ENCODE measurements at regions not wholly inside any gene's neighbourhood (a gene's known extent, or its start where the extent isn't known, plus 50 kb on each side); places are given as distances from the start of the nearest gene placed in this dataset.
"Not testable (repeated sequence)": the region's sequence is repeated elsewhere in the genome, so short reads cannot be mapped to it uniquely, and the experiment has no call there.

DNA sequence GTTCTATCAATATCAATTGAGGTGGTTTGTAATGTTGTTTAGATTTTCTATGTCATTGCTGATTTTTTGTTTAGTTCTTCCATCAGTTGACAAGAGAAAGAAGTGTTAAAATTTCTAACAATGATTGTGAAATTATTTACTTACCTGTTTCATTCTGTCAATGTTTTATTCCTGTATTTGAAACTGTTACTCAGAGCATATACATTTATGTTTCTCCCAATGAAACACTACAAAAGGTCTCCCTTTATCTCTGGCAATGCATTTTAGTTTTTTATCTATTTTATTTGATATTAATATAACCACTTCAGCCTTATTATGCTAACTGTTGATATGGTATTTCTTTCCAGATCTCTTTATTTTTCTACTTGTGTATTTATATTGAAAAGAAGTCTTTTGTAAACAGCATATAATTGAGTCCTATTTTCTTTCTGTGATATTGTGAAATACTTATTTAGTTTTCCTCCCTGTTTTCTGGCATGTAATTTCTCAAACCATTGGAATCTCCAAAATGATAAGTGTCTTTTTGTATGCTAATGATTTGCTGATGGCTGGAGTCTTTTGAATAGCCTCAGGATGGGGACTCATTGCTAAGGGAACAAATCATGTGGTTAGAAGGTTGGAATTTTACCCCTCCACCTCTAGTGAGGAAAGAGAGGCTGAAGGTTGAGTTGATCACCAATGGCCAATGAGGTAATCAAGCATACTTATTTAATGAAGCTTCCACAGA lies 122.0 kb downstream of the ADSS2 start:
- TF ChIP-seq, protein P1, sequence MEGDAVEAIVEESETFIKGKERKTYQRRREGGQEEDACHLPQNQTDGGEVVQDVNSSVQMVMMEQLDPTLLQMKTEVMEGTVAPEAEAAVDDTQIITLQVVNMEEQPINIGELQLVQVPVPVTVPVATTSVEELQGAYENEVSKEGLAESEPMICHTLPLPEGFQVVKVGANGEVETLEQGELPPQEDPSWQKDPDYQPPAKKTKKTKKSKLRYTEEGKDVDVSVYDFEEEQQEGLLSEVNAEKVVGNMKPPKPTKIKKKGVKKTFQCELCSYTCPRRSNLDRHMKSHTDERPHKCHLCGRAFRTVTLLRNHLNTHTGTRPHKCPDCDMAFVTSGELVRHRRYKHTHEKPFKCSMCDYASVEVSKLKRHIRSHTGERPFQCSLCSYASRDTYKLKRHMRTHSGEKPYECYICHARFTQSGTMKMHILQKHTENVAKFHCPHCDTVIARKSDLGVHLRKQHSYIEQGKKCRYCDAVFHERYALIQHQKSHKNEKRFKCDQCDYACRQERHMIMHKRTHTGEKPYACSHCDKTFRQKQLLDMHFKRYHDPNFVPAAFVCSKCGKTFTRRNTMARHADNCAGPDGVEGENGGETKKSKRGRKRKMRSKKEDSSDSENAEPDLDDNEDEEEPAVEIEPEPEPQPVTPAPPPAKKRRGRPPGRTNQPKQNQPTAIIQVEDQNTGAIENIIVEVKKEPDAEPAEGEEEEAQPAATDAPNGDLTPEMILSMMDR (conservative IDR thresholded peaks at IDR 0.05; ENCODE audit: control insufficient read depth, insufficient read depth, low read depth, low read length), result no peak
- DNase-seq (ENCODE audit: low read depth), result no peak
- no peak overlapping the region for H3K4me3 ChIP-seq (ENCODE audit: control insufficient read depth, low read depth, low read length)

- TF ChIP-seq, protein P1 (conservative IDR thresholded peaks at IDR 0.05; ENCODE audit: control insufficient read depth, insufficient read depth, low read depth, low read length), result no peak
- no peak overlapping the region for H3K4me3 ChIP-seq (ENCODE audit: control insufficient read depth, low read depth, low read length)
- no peak for DNase-seq (ENCODE audit: low read depth)
These were observed 121.4 kb downstream of the ADSS2 start for GRCh38 chr1:244330318-244330625.

GRCh38 chr1:244332761-244333160 lies 118.9 kb downstream of the ADSS2 start:
- not testable (repeated sequence) for H3K4me3 ChIP-seq (ENCODE audit: control insufficient read depth, low read depth, low read length); DNase-seq (ENCODE audit: low read depth)

DNA sequence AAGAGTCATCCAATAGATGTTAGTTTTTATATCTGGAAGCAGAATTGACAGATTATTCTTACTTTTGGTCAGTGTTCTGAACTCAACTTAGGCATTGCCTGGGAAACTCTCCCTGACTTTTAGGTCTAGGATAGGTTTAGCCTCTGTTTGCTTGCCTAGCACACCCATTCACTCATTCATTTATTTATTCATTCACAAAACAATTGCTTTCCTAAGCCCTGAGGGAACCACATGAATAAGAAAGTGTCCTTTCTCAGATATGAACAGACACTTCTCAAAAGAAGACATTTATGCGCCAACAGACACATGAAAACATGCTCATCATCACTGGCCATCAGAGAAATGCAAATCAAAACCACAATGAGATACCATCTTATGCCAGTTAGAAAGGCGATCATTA lies 117.4 kb downstream of the ADSS2 start:
- not testable (repeated sequence) for DNase-seq (ENCODE audit: low read depth); H3K4me3 ChIP-seq (ENCODE audit: control insufficient read depth, low read depth, low read length)

- H3K4me3 ChIP-seq (ENCODE audit: control insufficient read depth, low read depth, low read length); DNase-seq (ENCODE audit: low read depth): not testable (repeated sequence)
These were observed 116.9 kb downstream of the ADSS2 start for GRCh38 chr1:244334842-244335241.

- TF ChIP-seq, protein P1 (conservative IDR thresholded peaks at IDR 0.05; ENCODE audit: control insufficient read depth, insufficient read depth, low read depth, low read length), result no peak
- no peak overlapping the region for H3K4me3 ChIP-seq (ENCODE audit: control insufficient read depth, low read depth, low read length)
- DNase-seq (ENCODE audit: low read depth), result no peak
These were observed 116.3 kb downstream of the ADSS2 start for GRCh38 chr1:244335456-244335855.

- DNase-seq (ENCODE audit: low read depth), result no peak
- no peak overlapping the region for H3K4me3 ChIP-seq (ENCODE audit: control insufficient read depth, low read depth, low read length)
- TF ChIP-seq, protein P1 (conservative IDR thresholded peaks at IDR 0.05; ENCODE audit: control insufficient read depth, insufficient read depth, low read depth, low read length), result no peak
These were observed 115.3 kb downstream of the ADSS2 start for GRCh38 chr1:244336232-244336899.

GRCh38 chr1:244337839-244338238 lies 113.9 kb downstream of the ADSS2 start:
- TF ChIP-seq, protein P1 (conservative IDR thresholded peaks at IDR 0.05; ENCODE audit: control insufficient read depth, insufficient read depth, low read depth, low read length), result no peak
- no peak overlapping the region for H3K4me3 ChIP-seq (ENCODE audit: control insufficient read depth, low read depth, low read length)
- DNase-seq (ENCODE audit: low read depth), result no peak

All from fibroblast of mammary gland (primary cell).